ENCODE measurements at regions not wholly inside any gene's neighbourhood (a gene's known extent, or its start where the extent isn't known, plus 50 kb on each side); places are given as distances from the start of the nearest gene placed in this dataset.

- DNase-seq (ENCODE audit: low read depth, low spot score): no peak
Measured at GRCh38 chr1:56315293-56315942, 263.9 kb downstream of the PLPP3 start.

- DNase-seq (ENCODE audit: low read depth, low spot score): no peak
Measured at GRCh38 chr1:56313560-56313959, 265.8 kb downstream of the PLPP3 start.

- no peak for DNase-seq (ENCODE audit: low read depth, low spot score)
Measured at GRCh38 chr1:56311766-56312165, 267.6 kb downstream of the PLPP3 start.

GRCh38 chr1:56310945-56311344 lies 268.4 kb downstream of the PLPP3 start:
- DNase-seq (ENCODE audit: low read depth, low spot score): no peak

GRCh38 chr1:56309065-56309464 lies 270.3 kb downstream of the PLPP3 start:
- no peak for DNase-seq (ENCODE audit: low read depth, low spot score)

- no peak for DNase-seq (ENCODE audit: low read depth, low spot score)
Measured at GRCh38 chr1:56304975-56305374, 274.4 kb downstream of the PLPP3 start.

- no peak for DNase-seq (ENCODE audit: low read depth, low spot score)
Measured at GRCh38 chr1:56303805-56304204, 275.6 kb downstream of the PLPP3 start.

GRCh38 chr1:56302878-56303277 lies 276.5 kb downstream of the PLPP3 start:
- no peak for DNase-seq (ENCODE audit: low read depth, low spot score)

- peak; percentile 72 for DNase-seq (ENCODE audit: low read depth, low spot score)
Measured at GRCh38 chr1:56301791-56302190, 277.6 kb downstream of the PLPP3 start.

- no peak for DNase-seq (ENCODE audit: low read depth, low spot score)
Measured at GRCh38 chr1:56300836-56301235, 278.5 kb downstream of the PLPP3 start.

GRCh38 chr1:56298866-56299265 lies 280.5 kb downstream of the PLPP3 start:
- no peak for DNase-seq (ENCODE audit: low read depth, low spot score)

- no peak for DNase-seq (ENCODE audit: low read depth, low spot score)
Measured at GRCh38 chr1:56297904-56298303, 281.5 kb downstream of the PLPP3 start.

GRCh38 chr1:56297208-56297607 lies 282.2 kb downstream of the PLPP3 start:
- DNase-seq (ENCODE audit: low read depth, low spot score): no peak

GRCh38 chr1:56295949-56296929 lies 283.1 kb downstream of the PLPP3 start:
- DNase-seq (ENCODE audit: low read depth, low spot score): no peak

- peak; percentile 51 for DNase-seq (ENCODE audit: low read depth, low spot score)
Measured at GRCh38 chr1:56291374-56291919, 287.9 kb downstream of the PLPP3 start.

- DNase-seq (ENCODE audit: low read depth, low spot score): no peak
Measured at GRCh38 chr1:56289260-56289659, 290.1 kb downstream of the PLPP3 start.

- no peak for DNase-seq (ENCODE audit: low read depth, low spot score)
Measured at GRCh38 chr1:56287721-56288120, 291.6 kb downstream of the PLPP3 start.

- DNase-seq (ENCODE audit: low read depth, low spot score): no peak
Measured at GRCh38 chr1:56286956-56287355, 292.4 kb downstream of the PLPP3 start.

- no peak for DNase-seq (ENCODE audit: low read depth, low spot score)
Measured at GRCh38 chr1:56286506-56286905, 292.9 kb downstream of the PLPP3 start.

GRCh38 chr1:56285554-56286402 lies 293.6 kb downstream of the PLPP3 start:
- DNase-seq (ENCODE audit: low read depth, low spot score): no peak

- DNase-seq (ENCODE audit: low read depth, low spot score): no peak
Measured at GRCh38 chr1:56284928-56285327, 294.4 kb downstream of the PLPP3 start.

All from pulmonary artery endothelial cell (primary cell).